ENCODE measurements at regions not wholly inside any gene's neighbourhood (a gene's known extent, or its start where the extent isn't known, plus 50 kb on each side); places are given as distances from the start of the nearest gene placed in this dataset.

DNA sequence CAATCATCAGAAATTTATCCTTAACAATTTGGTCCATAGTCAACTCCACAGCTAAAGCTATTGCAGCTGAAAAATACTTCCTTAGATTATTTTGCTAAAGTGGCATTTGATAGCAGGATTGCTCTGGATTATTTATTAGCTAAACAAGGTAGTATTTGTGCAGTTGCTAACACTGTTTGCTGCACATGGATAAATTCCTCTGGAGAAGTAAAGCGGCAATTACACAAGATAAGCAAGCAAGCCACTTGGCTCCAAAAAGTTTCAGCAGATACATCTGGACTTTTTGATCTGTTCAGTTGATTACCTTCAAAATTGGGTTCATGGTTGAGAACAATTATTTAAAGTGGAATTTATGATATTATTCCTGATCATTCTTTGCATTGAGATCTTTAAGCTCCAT lies 971.5 kb downstream of the C4orf33 start:
- TF ChIP-seq, protein P1, sequence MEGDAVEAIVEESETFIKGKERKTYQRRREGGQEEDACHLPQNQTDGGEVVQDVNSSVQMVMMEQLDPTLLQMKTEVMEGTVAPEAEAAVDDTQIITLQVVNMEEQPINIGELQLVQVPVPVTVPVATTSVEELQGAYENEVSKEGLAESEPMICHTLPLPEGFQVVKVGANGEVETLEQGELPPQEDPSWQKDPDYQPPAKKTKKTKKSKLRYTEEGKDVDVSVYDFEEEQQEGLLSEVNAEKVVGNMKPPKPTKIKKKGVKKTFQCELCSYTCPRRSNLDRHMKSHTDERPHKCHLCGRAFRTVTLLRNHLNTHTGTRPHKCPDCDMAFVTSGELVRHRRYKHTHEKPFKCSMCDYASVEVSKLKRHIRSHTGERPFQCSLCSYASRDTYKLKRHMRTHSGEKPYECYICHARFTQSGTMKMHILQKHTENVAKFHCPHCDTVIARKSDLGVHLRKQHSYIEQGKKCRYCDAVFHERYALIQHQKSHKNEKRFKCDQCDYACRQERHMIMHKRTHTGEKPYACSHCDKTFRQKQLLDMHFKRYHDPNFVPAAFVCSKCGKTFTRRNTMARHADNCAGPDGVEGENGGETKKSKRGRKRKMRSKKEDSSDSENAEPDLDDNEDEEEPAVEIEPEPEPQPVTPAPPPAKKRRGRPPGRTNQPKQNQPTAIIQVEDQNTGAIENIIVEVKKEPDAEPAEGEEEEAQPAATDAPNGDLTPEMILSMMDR (conservative IDR thresholded peaks at IDR 0.05; ENCODE audit: low read depth, low read length): no peak
- no peak for TF ChIP-seq EZH2 (IDR thresholded peaks at IDR 0.05; ENCODE audit: borderline replicate concordance, low read depth, low read length, poor library complexity, severe bottlenecking)

Data from A673 (cell line).